ENCODE measurements at regions not wholly inside any gene's neighbourhood (a gene's known extent, or its start where the extent isn't known, plus 50 kb on each side); places are given as distances from the start of the nearest gene placed in this dataset.
"Not testable (repeated sequence)": the region's sequence is repeated elsewhere in the genome, so short reads cannot be mapped to it uniquely, and the experiment has no call there.

DNA sequence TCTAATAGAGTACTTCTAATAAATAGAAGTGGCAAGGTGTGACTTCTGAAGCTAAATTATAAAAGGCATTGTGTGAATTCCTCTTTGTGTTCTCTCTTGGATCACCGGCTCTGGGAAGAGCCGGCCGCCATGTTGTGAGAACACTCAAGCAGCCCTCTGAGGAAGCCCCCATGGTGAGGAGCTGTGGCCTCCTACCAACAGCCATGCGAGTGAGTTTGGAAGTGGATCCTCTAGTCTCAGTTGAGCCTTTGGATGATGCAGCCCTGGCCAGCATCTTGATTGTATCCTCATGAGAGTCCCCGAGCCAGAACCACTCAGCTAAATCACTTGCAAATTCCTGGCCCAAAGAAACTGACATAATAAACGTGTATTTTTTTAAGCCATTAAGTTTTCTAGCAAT lies 94.5 kb upstream of the CARD11 start:
- DNase-seq = no peak

GRCh38 chr7:3138997-3139396 lies 95.3 kb upstream of the CARD11 start:
- no peak for DNase-seq

- no peak for DNase-seq
Observed at GRCh38 chr7:3140834-3141233, 97.2 kb upstream of the CARD11 start.

- DNase-seq = no peak
Observed at GRCh38 chr7:3141326-3141725, 97.7 kb upstream of the CARD11 start.

GRCh38 chr7:3143869-3144775 lies 100.5 kb upstream of the CARD11 start:
- DNase-seq = no peak

DNA sequence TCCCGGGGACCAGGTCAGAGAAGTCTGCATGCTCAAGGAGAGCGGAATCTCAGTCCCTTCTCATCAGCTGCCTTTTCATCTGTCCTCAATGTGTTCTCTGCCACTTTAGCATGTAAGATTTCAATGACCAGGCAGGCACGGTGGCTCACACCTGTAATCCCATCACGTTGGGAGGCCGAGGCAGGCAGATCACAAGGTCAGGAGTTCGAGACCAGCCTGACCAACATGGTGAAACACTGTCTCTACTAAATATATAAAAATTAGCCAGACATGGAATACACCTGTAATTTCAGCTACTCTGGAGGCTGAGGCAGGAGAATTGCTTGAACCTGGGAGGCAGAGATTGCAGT lies 101.1 kb upstream of the CARD11 start:
- not testable (repeated sequence) for DNase-seq

GRCh38 chr7:3146571-3147226 lies 103.0 kb upstream of the CARD11 start:
- DNase-seq = no peak

- DNase-seq = not testable (repeated sequence)
Observed at GRCh38 chr7:3148471-3148870, 104.8 kb upstream of the CARD11 start.

- DNase-seq = no peak
Observed at GRCh38 chr7:3149231-3149995, 105.7 kb upstream of the CARD11 start.

DNA sequence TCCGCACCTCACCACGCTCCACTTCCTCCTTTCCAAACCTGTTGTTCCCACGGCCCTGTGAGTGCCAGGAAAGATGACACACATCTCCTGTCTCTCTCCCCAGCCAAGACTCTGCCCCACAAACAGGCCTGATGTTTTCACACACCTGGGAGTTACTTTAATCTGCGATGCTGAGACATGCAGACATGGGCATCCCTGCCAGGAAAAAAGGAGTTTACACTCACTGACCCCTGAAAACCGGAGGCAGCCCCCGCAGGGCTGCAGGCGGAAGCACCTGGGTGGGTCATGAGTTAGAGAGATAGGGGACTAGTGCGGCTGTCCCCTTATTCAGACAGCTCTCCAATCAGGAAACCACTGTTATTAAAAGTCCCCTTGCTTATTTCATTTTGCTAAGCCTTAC lies 106.4 kb upstream of the CARD11 start:
- DNase-seq = no peak

- no peak for DNase-seq
Observed at GRCh38 chr7:3151784-3152183, 108.1 kb upstream of the CARD11 start.

DNA sequence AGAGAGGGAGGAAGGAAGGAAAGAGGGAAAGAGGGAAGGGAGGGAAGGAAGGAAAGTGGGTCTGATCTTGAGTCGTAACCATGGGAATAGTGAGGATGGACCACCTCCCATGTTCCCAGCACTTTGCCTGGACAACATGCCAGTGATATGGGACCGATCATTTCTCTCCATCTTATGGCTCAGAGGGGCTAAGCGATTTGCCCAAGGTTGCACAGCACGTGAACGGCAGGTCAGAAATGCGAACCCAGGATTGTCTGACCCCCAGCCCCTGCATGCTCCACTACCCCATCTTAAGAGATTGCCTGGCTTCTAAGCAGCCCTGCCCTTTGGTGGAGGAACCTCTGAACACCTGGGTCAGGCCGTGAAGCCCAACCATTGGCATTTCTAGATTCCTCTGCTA lies 109.0 kb upstream of the CARD11 start:
- no peak for DNase-seq

- no peak for DNase-seq
Observed at GRCh38 chr7:3153118-3153517, 109.5 kb upstream of the CARD11 start.

DNA sequence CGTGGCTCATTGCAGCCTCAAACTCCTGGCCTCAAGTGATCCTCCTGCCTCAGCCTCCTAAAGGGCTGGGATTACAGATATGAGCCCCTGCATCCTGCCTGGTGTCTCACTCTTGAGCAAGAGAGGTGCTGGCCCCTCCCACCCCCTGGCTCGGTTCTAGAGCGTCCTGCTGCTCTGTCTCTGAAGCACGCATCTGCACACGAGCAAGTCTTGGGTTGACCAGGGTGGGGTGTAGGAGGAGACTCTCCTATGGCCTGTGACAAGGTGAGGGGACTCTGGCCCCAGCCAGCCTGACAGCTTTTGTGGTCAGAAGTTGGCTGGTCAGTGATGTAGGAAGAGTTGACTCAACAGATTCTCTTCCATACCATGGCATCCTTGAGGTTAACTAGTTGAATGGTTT lies 110.7 kb upstream of the CARD11 start:
- no peak for DNase-seq

- peak; percentile 14 to 26 (median 19) for DNase-seq
Observed at GRCh38 chr7:3154881-3155494, 111.3 kb upstream of the CARD11 start.

DNA sequence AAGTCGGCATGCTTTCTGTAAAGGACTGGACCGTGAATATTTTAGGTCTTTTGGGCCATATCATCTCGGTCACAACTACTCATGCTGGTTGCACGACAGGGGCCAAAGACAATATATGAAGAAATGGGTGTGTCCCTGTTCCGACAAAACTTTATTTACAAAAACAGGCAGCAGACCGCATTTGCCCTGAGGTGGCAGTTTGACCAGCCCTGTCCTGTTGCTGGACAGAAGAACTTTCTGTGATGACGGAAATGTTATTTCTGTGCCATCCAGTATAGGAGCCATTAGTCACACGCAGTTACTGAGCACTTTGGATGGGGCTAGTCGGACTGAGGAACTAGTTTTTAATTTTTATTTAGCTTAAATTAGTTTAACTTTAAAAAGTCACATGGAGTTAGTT lies 112.8 kb upstream of the CARD11 start:
- DNase-seq = no peak

GRCh38 chr7:3157566-3158287 lies 114.1 kb upstream of the CARD11 start:
- no peak for DNase-seq

DNA sequence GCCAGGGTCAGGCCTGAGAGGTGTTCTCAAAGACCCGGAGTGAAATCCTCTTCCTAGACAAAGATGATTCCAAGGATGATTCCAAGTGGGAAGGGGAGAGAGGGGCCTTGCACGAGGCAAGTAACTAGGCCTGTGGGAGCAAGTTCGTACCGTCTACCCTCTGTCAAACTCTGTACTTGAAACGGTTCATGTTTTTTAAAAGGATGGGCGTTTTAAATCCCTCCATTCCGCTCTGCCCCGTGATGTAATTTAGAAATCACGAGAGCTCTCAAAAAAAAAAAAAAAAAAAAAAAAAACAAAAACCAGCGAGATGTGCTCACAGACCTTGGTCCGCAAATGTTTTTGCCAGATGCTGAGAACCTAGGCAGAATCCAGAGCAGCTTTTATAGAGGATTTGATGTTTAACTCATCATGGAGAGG lies 114.7 kb upstream of the CARD11 start:
- no peak for DNase-seq

- DNase-seq = no peak
Observed at GRCh38 chr7:3159039-3159438, 115.4 kb upstream of the CARD11 start.

- no peak for DNase-seq
Observed at GRCh38 chr7:3159445-3159844, 115.8 kb upstream of the CARD11 start.

DNA sequence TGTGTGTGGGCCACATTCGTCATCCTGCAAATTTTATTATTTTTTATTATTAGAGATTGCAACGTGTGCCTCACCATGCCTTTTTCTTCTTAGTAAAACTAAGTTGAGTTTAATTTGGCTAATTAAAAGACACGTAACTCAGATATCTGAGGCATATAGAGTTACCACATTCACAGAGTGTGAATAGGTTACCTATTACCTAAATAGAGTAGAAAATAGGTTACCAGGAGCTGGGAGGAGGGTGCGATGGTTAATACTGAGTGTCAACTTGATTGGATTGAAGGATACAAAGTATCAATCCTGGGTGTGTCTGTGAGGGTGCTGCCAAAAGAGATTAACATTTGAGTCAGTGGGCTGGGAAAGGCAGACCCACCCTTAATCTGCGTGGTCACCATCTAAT lies 116.3 kb upstream of the CARD11 start:
- DNase-seq = not testable (repeated sequence)

GRCh38 chr7:3162289-3162688 lies 118.6 kb upstream of the CARD11 start:
- no peak for DNase-seq

- not testable (repeated sequence) for DNase-seq
Observed at GRCh38 chr7:3162798-3163197, 119.1 kb upstream of the CARD11 start.

Measured in activated CD4-positive, CD25-positive, alpha-beta regulatory T cell (primary cell).